ENCODE measurements at regions not wholly inside any gene's neighbourhood (a gene's known extent, or its start where the extent isn't known, plus 50 kb on each side); places are given as distances from the start of the nearest gene placed in this dataset.

- DNase-seq (ENCODE audit: low read depth): no peak
These were observed 121.9 kb downstream of the SETD4 start for GRCh38 chr21:35938446-35938845.

GRCh38 chr21:35933466-35933865, 126.9 kb downstream of the SETD4 start:
- DNase-seq (ENCODE audit: low read depth): peak; percentile 94

- DNase-seq (ENCODE audit: low read depth): peak; percentile 96
These were observed 128.0 kb downstream of the SETD4 start for GRCh38 chr21:35932232-35932911.

GRCh38 chr21:35929901-35930300, 130.4 kb downstream of the SETD4 start:
- DNase-seq (ENCODE audit: low read depth): no peak

- DNase-seq (ENCODE audit: low read depth): no peak
These were observed 133.1 kb downstream of the SETD4 start for GRCh38 chr21:35927262-35927661.

GRCh38 chr21:35926003-35926740, 134.2 kb downstream of the SETD4 start:
- DNase-seq (ENCODE audit: low read depth): peak; percentile 18

GRCh38 chr21:35925497-35925896, 134.8 kb downstream of the SETD4 start:
- peak; percentile 90 for DNase-seq (ENCODE audit: low read depth)

- DNase-seq (ENCODE audit: low read depth): peak; percentile 99
These were observed 135.5 kb downstream of the SETD4 start for GRCh38 chr21:35924714-35925301.

- peak; percentile 17 for DNase-seq (ENCODE audit: low read depth)
These were observed 136.4 kb downstream of the SETD4 start for GRCh38 chr21:35923971-35924370.

GRCh38 chr21:35922618-35923017, 137.7 kb downstream of the SETD4 start:
- DNase-seq (ENCODE audit: low read depth): peak; percentile 59

GRCh38 chr21:35921471-35921870, 138.9 kb downstream of the SETD4 start:
- DNase-seq (ENCODE audit: low read depth): no peak

- no peak for DNase-seq (ENCODE audit: low read depth)
These were observed 139.9 kb downstream of the SETD4 start for GRCh38 chr21:35920436-35920835.

GRCh38 chr21:35915030-35915429, 145.3 kb downstream of the SETD4 start:
- no peak for DNase-seq (ENCODE audit: low read depth)

- no peak for DNase-seq (ENCODE audit: low read depth)
These were observed 148.7 kb downstream of the SETD4 start for GRCh38 chr21:35911412-35912191.

- DNase-seq (ENCODE audit: low read depth): no peak
These were observed 150.7 kb downstream of the SETD4 start for GRCh38 chr21:35909456-35910223.

- DNase-seq (ENCODE audit: low read depth): no peak
These were observed 151.8 kb downstream of the SETD4 start for GRCh38 chr21:35908311-35909078.

- DNase-seq (ENCODE audit: low read depth): no peak
These were observed 153.7 kb downstream of the SETD4 start for GRCh38 chr21:35906586-35906985.

- no peak for DNase-seq (ENCODE audit: low read depth)
These were observed 154.4 kb downstream of the SETD4 start for GRCh38 chr21:35905963-35906345.

- peak; percentile 51 for DNase-seq (ENCODE audit: low read depth)
These were observed 155.0 kb downstream of the SETD4 start for GRCh38 chr21:35905096-35905962.

- no peak for DNase-seq (ENCODE audit: low read depth)
These were observed 159.8 kb downstream of the SETD4 start for GRCh38 chr21:35900539-35900938.

All from M059J (cell line).